WI38 (cell line): ENCODE measurements at regions not wholly inside any gene's neighbourhood (a gene's known extent, or its start where the extent isn't known, plus 50 kb on each side); places are given as distances from the start of the nearest gene placed in this dataset.

Experiments
- H3K4me3 ChIP-seq: 2 replicates; pipeline ENCODE4 v1.5.1; 2011; ENCODE audit warnings: low read depth, mild to moderate bottlenecking, control low read depth, low read length
- TF ChIP-seq, protein P1 (sequence below): IDR thresholded peaks from 2 replicates; pipeline ENCODE4 v1.5.1; 2012; ENCODE audit warnings: low read depth, mild to moderate bottlenecking, control low read depth, low read length

DNA sequence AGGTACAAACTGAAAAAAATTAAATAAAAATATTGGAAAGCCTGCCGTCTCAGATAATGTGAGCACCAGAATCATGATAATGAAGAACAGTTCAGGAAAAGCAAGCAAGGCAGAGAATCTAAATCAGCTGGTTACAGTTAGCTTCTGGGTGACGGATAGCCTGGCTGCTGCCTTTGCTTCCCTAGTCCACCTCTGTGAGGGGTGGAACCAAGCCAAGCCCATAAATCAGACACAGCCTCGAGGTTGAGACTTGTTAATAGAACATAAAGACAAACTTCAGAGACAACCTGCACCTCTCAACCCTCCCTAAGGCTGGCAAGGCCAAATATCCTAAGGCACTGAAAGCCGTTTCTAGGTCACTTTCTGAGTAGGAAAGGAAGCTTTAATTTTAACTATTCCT lies 334.7 kb upstream of the SLC39A10 start:
- H3K4me3 ChIP-seq: no peak overlapping the region
- TF ChIP-seq, protein P1, sequence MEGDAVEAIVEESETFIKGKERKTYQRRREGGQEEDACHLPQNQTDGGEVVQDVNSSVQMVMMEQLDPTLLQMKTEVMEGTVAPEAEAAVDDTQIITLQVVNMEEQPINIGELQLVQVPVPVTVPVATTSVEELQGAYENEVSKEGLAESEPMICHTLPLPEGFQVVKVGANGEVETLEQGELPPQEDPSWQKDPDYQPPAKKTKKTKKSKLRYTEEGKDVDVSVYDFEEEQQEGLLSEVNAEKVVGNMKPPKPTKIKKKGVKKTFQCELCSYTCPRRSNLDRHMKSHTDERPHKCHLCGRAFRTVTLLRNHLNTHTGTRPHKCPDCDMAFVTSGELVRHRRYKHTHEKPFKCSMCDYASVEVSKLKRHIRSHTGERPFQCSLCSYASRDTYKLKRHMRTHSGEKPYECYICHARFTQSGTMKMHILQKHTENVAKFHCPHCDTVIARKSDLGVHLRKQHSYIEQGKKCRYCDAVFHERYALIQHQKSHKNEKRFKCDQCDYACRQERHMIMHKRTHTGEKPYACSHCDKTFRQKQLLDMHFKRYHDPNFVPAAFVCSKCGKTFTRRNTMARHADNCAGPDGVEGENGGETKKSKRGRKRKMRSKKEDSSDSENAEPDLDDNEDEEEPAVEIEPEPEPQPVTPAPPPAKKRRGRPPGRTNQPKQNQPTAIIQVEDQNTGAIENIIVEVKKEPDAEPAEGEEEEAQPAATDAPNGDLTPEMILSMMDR: no peak

DNA sequence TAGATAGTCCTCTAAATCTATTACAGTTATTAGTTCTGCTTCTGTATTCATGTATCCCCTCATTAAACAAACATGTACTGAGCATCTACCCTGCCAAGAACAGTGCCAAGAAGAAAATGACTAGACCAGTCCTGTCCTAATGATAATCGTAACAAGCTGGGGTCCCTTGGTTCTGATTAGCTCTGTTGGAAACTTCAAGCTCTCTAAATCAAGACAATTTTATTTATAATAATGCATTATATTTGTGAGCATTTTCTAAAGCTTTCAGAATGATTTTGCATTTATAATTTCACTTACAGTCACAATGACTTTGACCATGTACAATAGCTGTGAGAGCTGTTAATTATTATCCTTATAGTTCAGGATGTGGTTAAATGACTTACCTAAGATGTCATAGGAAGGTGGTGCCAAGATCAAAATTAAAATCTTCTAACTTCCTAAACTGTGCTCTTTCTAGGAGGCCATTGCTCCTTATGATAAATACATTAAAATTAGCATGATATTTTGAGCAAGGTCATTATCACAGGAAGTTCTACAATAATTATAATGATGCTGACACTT lies 336.5 kb upstream of the SLC39A10 start:
- TF ChIP-seq, protein P1: no peak
- H3K4me3 ChIP-seq: no peak overlapping the region

DNA sequence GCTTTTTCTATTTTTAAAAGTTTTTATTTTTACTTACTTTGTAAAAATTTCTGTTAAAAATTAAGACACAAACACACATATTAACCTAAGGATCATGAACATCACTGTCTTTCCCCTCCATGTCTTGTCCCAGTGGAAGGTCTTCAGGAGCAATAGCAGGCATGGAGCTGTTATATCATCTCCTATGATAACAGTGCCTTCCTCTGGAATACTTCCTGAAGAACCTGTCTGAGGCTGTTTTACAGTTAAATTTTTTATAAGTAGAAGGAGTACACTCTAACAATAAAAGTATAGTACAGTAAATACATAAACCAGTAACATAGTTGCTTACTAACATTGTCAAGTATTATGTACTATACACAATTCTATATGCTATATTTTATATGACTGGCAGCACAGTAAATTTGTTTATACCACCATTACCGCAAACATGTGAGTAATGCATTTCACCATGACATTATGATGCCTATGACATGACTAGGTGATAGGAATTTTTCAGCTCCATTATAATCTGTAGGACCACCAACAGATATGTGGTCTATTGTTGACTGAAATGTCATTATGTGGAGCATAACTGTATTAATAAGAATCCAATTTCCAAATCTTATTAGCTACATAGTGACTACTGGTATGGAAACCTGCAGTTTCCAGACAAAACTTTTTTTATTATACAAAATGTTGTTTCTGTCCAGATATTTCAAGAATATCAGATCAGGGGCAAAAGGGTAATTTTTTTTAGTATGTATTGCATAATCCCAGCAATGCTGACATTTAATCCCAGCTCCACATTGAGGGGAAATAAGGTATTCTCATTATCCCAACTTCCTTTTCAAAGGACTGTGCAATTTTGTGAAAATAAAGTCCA lies 337.2 kb upstream of the SLC39A10 start:
- no peak overlapping the region for H3K4me3 ChIP-seq
- TF ChIP-seq, protein P1: no peak

DNA sequence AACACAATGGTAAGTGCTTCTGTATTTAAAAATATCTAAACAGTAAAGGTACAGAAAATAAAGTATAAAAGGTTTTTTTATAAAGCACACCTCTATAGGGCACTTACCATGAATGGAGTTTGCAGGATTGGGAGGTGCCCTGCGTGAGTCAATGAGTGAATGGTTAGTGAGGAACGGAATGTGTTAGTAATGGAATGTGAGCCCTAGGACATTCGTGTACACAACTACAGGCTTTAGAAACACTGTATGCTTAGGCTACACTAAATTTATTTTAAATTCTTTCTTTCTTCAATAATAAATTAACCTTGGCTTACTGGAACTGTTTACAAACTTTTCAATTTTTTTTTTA lies 337.9 kb upstream of the SLC39A10 start:
- TF ChIP-seq, protein P1: no peak
- H3K4me3 ChIP-seq: no peak overlapping the region

DNA sequence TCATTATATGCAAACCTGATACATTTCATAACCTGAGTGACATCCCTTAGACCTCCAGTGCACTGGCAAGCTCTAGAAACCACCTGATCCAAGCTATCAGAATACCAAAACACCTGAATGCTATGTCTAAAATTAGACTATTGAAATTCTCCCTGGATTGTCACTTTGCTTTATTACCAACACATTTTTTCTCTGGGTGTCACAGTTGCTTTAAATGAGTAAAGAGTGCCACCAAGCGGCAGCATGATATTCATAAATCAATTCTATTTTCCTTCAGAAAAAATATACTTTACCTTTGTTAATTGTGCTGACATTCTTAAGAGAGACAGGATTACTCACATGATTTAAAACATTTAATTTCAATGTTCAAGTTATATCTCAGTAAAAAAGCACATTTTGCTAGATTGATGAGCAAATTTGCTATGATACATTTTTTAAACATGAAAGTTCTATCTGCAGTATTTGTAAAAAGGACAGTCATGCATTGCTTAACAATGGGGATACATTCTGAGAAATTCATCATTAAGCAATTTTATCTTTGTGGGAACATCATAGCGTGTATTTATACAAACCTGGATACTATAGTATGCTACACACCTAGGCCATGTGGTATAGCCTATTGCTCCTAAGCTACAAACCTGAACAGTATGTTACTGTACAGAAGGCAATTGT lies 338.4 kb upstream of the SLC39A10 start:
- TF ChIP-seq, protein P1: no peak
- no peak overlapping the region for H3K4me3 ChIP-seq

DNA sequence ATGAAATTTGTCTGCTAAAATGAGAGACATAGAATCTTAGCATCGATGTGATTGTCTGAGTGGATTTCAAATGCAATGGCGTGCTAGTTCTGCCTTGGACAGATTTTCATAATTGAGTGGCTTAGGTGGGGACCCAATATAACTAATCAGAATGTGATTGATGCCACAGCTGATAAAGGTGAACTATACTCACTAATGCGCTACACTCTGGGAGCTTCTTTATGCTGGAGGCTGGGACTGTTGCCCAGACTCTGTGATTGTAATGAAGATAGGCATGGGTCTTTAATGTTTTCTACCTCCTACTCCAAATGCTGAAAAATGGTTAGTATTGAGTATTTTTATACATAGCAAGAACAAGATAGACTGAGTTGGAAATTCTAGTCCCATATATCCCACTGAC lies 339.5 kb upstream of the SLC39A10 start:
- TF ChIP-seq, protein P1: no peak
- H3K4me3 ChIP-seq: no peak overlapping the region

DNA sequence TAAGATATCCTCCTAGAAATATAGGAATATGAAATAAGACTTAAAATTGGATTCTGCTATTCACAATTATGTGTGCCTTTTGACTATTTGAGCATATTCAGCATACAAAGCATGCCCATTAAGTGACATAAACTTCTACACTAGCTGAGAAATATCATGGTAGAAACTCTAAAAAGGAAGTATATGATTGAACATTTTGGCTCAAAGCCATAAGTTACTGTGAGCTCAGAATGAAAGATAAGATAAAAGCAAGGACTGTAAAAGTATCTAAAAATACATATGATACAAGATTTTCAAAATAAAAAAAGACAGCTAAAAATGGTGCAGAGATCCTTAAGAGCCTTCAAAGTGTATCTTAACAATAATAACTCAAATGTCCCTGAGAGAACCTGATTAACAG lies 340.5 kb upstream of the SLC39A10 start:
- no peak overlapping the region for H3K4me3 ChIP-seq

More for the DNA sequence above, 340.5 kb upstream of the SLC39A10 start:
- TF ChIP-seq, protein P1: no peak
